ENCODE measurements at regions not wholly inside any gene's neighbourhood (a gene's known extent, or its start where the extent isn't known, plus 50 kb on each side); places are given as distances from the start of the nearest gene placed in this dataset.
"Not testable (repeated sequence)": the region's sequence is repeated elsewhere in the genome, so short reads cannot be mapped to it uniquely, and the experiment has no call there.

DNA sequence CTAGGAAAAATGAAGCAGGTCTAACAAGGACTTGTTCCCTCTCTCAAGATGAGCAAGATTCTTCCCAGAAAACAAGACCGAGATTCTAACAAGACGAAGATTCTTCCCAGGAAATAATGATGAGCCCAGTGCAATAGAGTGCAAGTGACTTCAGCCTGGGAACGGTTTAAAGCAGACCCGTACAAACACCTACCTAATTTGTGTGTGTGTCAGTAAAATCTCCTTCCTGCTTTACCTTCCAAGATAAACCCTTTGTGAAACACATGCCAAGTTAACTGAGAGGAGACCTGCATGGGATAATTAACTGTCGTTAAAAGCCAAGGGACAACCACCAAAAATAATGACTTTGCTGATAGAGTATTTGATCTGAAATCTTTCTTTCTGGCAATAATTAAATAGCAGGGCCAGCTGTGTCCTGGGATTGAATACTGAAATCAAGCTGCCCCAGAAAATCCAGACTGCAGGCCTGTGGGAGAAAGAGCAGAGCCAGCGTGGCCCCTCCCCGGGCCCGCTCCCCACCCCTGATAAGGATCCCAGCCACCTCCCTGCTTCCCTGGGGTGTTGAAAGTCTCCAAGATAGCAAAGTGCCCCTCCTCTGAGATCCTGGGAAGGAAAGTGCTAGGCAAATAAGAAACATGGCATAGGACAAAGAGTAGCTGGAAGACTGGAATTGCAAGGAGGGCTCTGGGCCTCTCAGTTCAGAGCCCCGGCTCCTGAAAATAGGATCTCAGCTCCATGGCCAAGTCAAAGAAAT lies 145.5 kb downstream of the CYP26B1 start:
- no peak for DNase-seq

DNA sequence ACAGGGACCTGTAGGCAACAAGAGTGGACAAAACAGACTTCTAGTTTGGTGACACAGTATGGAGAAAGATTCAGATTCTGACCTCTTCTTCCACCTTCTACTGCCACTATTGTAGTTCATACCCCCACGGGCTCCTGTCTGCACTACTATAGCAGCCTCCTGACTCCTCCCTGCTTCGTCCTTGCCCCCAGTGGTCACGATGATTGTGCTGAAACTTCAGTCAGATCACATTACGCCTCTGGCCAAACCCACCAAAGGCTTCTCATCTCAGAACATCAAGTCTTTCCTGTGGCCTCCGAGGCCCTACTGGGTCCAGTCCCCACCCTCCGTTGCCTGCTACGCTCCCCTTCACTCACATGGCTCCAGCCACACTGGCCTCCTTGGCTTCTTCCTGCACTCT lies 147.6 kb downstream of the CYP26B1 start:
- no peak for DNase-seq

DNA sequence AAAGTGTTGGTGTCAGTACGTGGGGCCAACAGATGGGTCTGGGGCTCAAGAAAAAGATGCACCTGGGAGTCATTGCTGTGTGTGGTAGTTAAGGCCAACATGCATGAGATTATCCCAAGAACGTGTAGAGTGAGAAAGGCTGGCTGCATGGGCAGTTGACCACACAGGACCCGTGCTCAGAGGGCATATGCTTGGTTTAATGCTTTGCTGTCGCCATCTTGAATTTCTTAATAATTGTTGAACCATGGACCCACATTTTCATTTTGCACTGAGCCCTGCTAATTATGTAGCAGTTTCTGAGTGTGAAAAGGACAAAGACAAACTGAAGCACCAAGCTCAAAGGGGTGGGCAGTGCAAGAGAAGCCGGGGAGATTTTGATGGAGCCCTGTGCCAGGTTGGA lies 148.1 kb downstream of the CYP26B1 start:
- no peak for DNase-seq

DNA sequence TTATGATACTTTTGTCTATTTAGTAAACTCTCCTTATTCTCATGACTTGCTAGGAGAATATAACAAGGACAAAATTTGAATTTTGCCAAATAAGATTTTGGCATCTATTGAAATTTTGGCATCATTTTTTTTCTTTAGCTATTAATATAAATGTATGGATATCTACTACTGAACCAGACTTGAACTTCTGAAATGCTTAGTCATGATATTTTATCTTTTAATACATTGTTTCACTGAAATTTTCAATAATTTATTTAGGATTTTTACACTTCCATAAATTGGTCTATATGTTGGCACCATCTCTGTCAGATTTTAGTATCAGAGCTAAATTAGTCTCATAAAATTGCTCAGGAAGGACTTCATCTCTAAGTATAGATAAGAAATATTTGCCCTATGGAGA lies 149.8 kb downstream of the CYP26B1 start:
- no peak for DNase-seq

DNA sequence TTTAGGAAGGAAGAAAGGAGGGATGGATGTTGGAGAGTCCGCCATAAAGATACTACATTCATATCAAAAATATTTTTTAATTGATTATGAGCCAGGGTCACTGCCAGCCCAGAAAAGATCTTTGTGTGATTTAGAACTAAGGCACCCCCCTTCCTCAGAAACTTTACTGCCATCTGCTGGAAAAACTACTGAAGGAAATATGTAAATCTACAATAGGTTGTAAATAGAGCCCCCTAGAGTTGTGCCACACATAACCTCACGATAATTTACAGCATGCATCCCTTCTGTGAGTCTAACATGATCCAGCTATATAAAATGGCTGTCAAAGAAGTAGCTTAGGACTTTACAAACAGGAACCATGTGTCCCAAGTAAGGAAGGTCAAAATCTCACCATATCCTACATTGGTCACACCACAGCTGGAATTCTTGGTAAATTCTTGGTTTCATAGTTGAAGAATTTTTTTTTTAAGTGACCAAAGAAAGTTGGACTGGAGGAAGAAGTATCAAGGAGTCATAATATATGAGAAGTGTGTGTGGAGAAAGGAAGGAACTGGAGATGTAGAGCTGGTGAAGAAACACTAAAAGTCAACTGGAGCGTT lies 152.5 kb downstream of the CYP26B1 start:
- no peak for DNase-seq

DNA sequence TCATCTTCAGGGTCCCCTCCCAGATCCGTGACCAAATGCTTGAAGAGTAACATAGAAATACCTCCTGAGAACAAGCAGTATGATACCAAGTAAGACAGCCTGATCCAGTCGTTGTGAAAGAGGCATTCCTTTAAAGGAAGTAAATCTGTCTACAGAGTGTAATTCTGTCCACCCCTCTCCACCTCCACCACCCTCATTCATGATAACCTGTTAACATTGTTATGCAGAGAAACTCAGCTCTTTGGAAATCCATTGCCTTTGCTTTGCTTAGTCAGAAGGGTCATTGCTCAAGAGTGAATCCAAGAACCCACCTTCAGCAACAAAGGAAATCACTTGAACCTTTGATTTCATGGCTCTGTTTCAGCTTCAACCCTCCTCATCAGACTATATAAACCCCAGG lies 155.6 kb downstream of the CYP26B1 start:
- DNase-seq = no peak

DNA sequence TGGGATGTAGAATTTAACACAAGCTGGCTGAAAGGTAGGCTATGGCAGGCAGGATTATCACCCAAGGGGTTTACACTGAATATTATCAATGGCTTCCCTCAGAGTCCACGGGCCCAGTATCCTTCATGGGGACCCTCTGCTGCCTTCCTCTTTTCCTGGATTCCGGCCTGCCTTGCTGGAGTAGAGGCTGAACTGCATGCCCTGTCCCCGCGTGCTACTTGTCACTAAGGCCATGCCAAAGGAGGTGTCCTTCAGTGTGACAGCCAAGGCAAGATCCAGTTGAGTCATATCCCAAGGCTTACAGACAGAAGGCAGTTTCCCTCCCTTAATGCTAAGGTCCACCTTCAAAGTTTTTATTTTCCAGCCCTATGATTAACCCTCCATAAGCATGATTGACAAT lies 156.3 kb downstream of the CYP26B1 start:
- DNase-seq = no peak

DNA sequence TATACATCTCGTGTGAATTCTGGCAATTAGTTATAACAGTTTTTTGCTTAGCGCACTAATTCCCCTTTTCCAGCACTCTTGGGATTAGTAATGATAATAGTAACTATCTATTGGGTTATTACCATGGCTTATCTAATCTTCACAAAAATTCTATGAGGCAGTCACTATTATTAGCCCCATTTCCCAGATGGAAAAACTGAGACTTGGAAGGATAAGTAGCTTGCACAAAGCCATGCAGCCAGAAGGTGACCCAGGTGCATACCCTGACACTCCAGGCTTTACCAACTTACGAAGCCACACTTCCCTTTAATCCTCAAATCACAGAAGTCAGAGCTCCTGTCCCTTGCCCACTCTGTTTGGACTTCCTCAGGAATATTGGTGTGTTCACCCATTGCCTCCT lies 156.8 kb downstream of the CYP26B1 start:
- no peak for DNase-seq

DNA sequence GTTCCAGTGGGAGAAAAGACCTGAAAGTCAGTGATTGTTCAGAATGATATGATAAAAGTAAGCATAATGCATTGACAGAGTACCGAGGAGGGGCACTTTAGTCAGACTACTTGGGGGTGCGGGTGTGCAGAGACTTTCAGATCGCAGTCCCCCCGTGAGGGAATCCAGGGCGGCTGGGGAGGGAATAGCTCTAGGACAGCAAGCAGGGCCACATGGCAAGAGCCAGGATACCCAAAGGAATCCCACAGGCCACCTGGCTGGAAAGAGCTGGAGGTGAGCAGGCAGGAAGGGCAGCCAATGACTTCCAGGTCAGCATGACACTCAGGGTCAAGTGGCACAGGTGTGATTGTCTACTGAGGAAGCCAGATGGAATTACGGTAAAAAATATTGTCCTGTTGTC lies 157.5 kb downstream of the CYP26B1 start:
- DNase-seq = no peak

DNA sequence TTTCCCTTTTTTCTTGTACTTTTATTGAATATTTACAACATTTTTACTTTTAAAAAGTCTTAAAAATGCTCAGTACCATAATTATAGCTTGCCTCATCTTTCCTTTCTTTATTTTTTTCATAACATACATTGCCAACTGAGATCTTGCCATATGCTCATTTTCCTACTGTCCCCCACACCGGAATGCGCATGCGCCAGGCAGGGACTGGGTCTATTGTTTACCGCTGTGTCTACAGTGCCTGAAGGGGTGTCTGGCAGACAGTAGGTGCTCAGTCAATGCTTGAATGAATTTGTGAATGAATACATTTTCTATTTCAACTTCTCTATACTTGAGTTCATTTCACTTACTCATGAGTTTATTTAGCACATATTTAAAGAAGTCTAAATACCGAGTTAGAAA lies 158.0 kb downstream of the CYP26B1 start:
- DNase-seq = no peak

DNA sequence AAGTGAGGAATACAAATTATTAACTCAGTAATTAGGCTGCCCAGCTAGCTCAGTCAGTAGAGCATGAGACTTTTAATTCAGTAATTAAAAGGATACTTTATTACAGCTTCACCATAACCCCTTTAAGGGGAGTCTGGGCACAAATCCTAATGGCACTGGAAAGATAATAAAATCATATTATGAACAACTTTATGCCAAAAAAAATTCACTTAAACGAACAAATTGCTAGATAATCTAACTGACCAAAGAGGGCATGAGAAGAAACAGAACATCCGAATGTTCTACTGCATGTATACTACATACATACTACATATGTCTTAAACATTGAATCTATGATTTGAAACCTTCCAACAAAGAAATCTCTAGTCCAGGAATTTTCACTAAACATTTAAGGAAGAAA lies 159.5 kb downstream of the CYP26B1 start:
- DNase-seq = no peak

DNA sequence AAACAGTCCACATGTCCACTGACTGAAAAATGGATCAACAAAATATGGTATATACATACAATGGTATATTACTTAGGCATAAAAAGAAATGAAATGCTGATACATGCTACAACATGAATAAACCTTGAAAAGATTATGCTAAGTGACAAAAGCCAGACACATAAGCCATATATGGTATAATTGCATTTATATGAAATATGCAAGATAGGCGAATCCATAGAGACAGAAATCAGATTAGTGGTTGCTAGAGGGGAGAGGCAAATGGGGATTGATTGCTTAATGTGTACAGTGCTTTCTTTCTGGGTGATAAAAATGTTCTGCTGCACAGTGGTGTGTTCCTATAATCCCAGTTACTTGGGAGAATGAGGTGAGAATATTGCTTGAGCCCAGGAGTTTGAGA lies 171.0 kb downstream of the CYP26B1 start:
- no peak for DNase-seq

DNA sequence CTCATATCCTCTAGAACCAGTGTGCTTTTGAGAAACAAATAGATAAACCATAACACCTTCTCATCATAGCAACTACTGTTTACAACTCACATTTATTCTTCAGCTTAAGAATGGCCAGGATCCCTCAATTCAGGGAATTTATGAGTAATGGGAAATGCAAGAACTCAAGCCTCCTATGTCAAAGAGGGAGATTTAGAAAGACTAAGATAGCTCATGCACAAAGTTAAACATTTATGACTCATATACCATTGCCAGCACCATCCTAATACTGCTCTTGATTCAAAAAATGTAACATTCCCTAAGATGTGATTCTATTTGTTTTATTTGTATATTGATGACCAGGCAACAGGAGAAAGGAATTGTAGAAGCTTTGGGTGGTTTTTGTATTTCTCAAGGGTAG lies 172.8 kb downstream of the CYP26B1 start:
- no peak for DNase-seq

DNA sequence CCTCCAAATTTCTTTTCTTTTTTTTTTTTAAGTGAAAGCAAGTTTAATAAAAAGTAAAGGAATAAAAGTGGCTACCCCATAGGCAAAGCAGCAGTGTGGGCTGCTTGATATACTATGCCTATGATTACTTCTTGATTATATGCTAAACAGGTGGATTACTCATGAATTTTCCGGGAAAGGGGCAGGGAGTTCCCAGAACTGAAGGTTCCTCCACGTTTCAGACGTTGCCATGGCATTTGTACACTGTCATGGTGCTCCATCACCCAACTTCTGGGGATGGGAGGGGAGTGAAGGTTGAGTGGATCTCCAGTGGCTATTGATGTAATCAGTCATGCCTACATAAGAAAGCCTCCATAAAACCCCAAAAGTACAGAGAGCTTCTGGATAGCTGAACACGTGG lies 176.2 kb downstream of the CYP26B1 start:
- no peak for DNase-seq

DNA sequence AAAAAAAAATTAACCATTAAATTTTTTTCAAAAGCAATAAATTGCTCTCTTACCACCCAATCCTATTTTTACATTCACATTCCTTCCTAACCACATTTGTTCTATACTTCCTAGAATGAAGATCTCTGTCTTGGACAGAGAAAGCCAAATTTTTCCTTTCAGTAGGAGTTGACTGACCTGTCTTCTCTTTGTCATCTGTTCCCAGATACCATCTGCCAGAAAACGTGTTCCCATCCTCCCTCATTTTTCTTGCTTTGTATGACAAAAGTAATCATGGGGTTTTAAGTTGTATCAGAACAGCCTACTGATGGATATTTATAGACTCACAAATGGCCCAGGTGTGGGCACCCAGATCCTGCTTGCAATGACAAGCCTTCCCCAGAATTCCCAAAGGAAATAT lies 182.1 kb downstream of the CYP26B1 start:
- no peak for DNase-seq

DNA sequence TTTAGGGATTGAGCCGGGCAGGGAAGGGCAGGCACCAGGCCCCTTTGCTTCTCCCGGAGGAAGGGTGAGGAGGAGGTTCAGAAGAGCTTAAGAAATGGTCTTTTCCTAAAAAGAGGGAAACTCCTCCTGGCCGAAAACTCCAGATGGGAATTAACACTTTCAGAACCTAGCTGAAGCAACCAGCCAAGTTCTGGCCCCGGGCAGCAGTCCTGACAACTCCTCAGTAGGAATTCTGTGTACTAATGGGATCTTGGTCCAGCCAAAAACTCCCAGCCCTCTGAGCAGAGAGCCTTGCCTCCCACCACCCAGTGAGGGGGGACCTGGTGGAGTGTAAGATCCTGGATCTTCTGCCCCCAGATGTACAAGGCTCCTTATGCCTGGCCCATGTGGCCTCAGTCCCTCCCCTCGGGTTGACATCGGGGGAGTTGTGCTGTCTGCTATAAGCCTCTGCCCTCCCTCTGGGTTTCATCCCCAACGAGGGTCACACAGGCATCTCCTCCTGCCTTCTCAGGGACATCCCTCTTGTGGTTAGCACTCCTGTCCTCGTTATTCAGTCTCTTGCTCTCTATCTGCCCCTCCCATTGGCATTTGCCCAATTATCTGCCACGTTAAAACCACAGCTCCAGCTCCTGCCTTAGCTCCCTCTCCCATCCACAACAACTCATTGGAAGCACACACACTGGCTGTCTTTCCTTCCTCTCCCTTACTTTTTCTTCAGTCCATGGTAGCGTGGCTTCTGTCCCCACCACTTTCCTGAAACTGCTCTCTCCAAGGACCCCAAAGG lies 184.6 kb downstream of the CYP26B1 start:
- no peak for DNase-seq

DNA sequence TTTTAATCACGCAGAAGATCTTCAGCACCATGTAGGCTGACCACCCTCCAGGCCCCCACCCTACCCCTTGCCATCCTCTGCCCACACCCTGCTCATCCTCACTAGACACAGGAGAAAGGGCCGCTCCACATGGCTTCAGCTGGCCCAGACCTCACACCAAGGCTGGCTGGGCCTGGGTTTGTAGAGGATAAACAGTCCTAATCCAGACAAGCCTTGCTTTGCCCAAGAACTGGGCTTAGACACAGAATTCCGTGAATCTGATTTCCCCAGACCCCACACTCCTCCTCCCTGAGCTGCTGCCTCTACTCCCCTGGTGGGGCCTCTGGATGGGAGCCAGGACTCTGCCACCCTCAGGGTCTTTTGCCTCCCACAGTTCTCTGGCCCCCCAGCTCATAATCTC lies 185.3 kb downstream of the CYP26B1 start:
- DNase-seq = no peak

DNA sequence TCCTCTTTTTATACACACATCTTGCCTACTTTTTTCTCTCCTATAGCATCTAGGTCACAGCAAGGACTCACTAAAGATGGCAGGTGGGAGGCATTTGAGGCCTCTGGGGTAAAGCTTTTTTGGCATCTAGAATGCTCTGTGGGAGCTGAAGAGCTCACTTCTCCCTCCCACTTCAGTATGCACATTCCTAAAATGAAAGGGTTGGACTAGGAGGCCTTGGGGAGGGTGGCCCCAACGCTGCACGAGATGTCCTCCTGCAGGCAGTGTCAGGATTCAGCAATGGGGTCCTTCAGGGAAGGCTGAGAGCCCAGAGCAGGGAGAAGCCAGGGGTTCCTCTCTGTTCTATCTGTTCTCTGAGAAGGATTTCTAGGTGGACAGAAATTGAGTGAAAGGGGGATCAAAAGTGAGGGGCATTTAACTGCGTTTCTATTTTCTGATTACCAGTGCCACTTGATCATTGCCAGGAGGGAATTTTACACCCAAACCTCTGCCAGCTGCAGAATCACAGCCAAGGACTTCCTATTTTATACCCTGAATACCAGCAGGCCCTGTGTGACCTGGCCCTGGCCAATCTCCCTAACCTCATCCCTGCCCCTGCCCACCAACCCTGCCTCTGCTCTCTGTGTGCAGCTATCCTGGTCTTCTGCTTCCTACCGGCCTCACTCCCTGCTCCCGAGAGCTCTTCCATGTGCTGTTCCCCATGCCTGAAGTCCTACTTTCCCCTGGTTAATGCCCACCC lies 186.2 kb downstream of the CYP26B1 start:
- no peak for DNase-seq

DNA sequence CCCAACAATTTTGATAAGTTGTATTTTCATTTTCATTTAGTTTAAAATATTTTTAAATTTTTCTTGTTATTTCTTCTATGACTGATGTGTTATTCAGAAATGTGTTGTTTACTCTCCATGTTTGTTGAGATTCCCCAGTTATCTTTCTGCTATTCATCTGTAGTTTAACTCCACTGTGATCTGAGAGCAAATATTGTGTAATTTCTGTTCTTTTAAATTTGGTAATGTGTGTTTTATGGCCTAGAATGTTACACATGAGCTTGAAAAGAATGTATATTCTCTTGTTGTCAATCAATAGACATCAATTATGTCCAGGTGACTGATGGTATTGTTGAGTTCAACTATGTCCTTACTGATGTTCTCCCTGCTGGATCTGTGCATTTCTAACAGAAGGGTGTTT lies 188.2 kb downstream of the CYP26B1 start:
- no peak for DNase-seq

DNA sequence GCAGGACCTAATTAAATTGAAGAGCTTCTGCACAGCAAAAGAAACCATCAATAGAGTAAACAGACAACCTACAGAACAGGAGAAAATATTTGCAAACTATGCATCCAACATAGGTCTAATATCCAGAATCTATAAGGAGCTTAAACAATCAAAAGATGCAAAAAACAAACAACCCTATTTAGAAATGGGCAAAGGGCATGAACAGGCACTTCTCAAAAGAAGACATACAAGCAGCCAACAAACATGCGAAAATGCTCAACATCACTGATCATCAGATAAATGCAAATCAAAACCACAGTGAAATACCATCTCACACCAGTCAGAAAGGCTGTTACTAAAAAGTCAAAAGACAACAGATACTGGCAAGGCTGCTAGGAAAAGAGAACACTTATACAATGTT lies 189.2 kb downstream of the CYP26B1 start:
- DNase-seq = not testable (repeated sequence)

DNA sequence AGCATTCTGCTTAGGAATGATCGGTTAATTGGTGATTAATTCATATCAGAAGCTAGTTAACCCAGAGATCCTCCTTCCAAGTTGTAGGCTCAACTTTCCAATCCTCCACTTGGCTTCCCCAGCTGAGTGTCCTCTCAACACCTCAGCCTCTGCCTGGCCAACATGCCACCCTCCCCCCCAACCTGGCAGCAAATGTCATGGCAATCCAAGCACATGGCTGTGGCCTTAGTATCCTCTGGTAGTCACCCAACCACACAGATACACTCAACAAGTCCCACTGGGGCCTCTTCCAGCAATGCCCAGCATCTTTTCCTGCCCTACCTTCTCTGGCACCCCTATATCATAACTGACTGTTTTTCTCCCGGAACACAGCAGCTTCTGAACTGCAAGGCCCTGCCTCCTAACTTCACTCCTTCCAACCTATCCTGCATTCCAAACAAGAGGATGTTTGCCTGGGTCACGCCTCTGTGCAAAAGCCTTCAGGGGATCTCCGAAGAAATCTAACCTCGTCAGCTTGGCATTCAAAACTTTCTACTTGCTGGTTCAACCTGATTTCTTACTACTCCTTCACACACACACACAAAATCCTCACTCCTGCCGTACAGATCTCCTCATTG lies 195.0 kb downstream of the CYP26B1 start:
- DNase-seq = no peak

DNA sequence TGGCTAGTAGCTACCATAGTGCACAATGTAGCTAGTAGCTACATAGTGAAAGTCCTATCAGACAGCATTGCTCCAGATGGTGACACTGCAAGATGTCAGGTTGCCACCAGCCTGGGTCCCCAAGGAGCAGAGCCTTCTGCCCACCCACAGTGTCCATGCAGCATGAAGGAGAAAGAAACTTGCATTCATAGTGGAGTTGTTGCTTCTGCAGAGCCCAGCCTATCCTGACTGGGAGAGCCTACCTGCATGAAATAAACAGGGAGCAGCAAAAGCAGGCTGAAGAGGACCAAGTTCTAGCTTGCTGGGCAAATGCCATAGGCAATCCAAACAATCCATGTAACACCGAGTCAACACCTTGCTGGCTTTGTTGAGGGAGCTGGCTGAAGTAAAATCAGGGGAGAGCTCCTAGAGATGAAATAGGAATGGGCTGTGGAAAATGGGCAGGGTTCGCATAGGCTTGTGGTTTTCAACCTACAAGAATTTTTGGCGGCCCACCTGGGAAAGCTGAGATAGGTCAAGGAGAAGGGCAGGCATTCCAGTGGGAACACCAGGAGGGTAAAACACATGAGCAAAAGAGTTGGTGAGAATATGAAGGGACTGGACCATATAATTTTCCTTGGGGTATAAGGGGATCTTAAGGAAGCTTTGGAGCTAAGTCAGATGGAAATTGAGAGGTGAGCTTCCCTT lies 195.8 kb downstream of the CYP26B1 start:
- no peak for DNase-seq

DNA sequence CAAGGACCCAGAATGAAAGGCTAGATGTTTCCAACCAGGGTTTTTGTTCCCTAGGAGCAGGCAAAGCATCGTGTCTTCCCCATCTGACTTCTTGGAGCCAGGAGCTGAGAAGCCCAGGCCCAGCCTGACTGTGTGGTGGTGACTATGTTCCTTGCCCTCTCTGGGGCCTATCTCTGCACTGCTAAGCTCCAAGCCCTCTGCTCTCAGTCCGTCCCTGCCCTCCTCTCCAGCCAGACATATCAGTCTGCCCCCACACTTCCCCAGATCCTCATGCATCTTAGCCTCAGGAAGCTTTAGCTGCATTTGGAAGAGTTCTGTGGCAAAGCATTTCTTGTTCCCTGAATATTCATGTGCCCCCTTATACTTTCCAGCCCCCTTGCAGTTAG lies 196.6 kb downstream of the CYP26B1 start:
- no peak for DNase-seq

Measured in 8988T (cell line).